Testis (tissue), 2 donors: ENCODE measurements at regions not wholly inside any gene's neighbourhood (a gene's known extent, or its start where the extent isn't known, plus 50 kb on each side); places are given as distances from the start of the nearest gene placed in this dataset.

Source experiments
- POLR2A ChIP-seq: fragments of 450-650 bp; IDR thresholded peaks from one replicate; pipeline ENCODE4 v1.6.1; 2017; ENCODE audit warnings: antibody characterized with exemption, mild to moderate bottlenecking, moderate library complexity
- TF ChIP-seq, protein P1 (sequence below), 3 experiments: fragments of 450-650 bp in 2 of 3; fragments of 200-600 bp in 1 of 3; sonication (generic) in 1 of 3; IDR thresholded peaks; one replicate each; pipeline ENCODE4 v1.5.1; 2016 to 2019; ENCODE audit warnings: antibody characterized with exemption in 3 of 3, mild to moderate bottlenecking in 2 of 3, moderate library complexity in 1 of 3

DNA sequence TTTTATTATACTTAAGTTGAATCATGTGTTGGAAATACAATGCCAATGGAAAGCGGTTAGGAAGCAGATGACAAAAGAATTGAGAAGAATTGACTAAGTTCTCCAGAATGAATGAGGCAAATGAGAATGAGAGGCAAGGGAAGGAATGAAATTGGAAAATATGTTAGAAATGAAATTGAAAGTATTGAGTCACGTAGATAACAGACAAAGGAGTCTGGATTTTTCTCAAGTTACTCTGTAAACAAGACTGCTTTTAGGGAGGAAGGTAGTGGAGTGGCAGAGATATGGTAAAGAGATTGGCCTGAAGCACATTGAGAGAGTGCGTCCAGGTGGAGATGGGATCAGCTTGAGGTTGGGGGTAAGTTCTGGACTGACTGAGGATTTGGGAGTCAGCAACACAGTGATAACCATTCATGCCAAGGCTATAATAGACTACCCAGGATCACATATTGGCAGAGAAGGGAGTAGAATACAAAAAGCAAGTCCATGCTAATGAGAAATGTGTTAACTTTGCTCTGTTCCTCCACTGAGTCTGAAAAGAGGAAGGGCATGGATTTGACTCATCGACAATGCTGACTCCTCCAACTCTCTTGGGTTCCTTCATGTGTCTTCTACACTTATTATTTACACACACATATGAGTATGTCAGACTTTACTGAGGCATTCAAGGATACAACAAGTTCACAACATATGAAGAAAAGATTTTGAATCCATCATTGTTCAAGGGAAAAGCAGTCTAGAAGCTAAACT is 814.2 kb upstream of the ZNF608 start:
- TF ChIP-seq, protein P1, sequence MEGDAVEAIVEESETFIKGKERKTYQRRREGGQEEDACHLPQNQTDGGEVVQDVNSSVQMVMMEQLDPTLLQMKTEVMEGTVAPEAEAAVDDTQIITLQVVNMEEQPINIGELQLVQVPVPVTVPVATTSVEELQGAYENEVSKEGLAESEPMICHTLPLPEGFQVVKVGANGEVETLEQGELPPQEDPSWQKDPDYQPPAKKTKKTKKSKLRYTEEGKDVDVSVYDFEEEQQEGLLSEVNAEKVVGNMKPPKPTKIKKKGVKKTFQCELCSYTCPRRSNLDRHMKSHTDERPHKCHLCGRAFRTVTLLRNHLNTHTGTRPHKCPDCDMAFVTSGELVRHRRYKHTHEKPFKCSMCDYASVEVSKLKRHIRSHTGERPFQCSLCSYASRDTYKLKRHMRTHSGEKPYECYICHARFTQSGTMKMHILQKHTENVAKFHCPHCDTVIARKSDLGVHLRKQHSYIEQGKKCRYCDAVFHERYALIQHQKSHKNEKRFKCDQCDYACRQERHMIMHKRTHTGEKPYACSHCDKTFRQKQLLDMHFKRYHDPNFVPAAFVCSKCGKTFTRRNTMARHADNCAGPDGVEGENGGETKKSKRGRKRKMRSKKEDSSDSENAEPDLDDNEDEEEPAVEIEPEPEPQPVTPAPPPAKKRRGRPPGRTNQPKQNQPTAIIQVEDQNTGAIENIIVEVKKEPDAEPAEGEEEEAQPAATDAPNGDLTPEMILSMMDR (IDR thresholded peaks at IDR 0.05), result no peak
- TF ChIP-seq POLR2A, result no peak
